Erythroblast (primary cell): ENCODE measurements at regions not wholly inside any gene's neighbourhood (a gene's known extent, or its start where the extent isn't known, plus 50 kb on each side); places are given as distances from the start of the nearest gene placed in this dataset.

Experiments used
- DNase-seq, 2 experiments: peaks; one replicate each; lab custom pipeline; 2025; lab: John Stamatoyannopoulos, UW
- GATA1 ChIP-seq: IDR thresholded peaks from 2 replicates; pipeline ENCODE4 v1.6.1; 2011; ENCODE audit warnings: low read depth, mild to moderate bottlenecking, control low read depth, low read length, moderate library complexity
- POLR2A ChIP-seq: IDR thresholded peaks from 2 replicates; pipeline ENCODE4 v1.6.1; 2011; ENCODE audit warnings: mild to moderate bottlenecking, low read length

GRCh38 chr2:128568106-128568505, 249.4 kb upstream of the HS6ST1 start:
- TF ChIP-seq GATA1 (no peak), POLR2A (no peak)
- no peak for DNase-seq

GRCh38 chr2:128573116-128573515, 254.4 kb upstream of the HS6ST1 start:
- DNase-seq = no peak
- TF ChIP-seq GATA1 (no peak), POLR2A (no peak)

GRCh38 chr2:128573531-128573930, 254.9 kb upstream of the HS6ST1 start:
- DNase-seq = no peak
- no peak for TF ChIP-seq POLR2A
- no peak for TF ChIP-seq GATA1

- no peak for DNase-seq
- TF ChIP-seq GATA1 (no peak), POLR2A (no peak)
Observed at GRCh38 chr2:128577141-128577930, 258.7 kb upstream of the HS6ST1 start.

- DNase-seq = no peak
- TF ChIP-seq POLR2A = no peak
- no peak for TF ChIP-seq GATA1
Observed at GRCh38 chr2:128578406-128579390, 260.0 kb upstream of the HS6ST1 start.

- no peak for DNase-seq
- TF ChIP-seq GATA1 (no peak), POLR2A (no peak)
Observed at GRCh38 chr2:128579825-128580224, 261.2 kb upstream of the HS6ST1 start.

- TF ChIP-seq POLR2A (no peak), GATA1 (no peak)
- no peak for DNase-seq
Observed at GRCh38 chr2:128580988-128581848, 262.6 kb upstream of the HS6ST1 start.

GRCh38 chr2:128581849-128582244, 263.2 kb upstream of the HS6ST1 start:
- DNase-seq = no peak
- no peak for TF ChIP-seq POLR2A
- TF ChIP-seq GATA1 = no peak

- DNase-seq = no peak
- TF ChIP-seq GATA1 = no peak
- no peak for TF ChIP-seq POLR2A
Observed at GRCh38 chr2:128584296-128584890, 265.7 kb upstream of the HS6ST1 start.

- DNase-seq = no peak
- TF ChIP-seq POLR2A (no peak), GATA1 (no peak)
Observed at GRCh38 chr2:128585706-128586105, 267.0 kb upstream of the HS6ST1 start.

- no peak for DNase-seq
- TF ChIP-seq GATA1 = no peak
- TF ChIP-seq POLR2A = no peak
Observed at GRCh38 chr2:128589681-128590080, 271.0 kb upstream of the HS6ST1 start.

GRCh38 chr2:128590309-128591021, 271.8 kb upstream of the HS6ST1 start:
- TF ChIP-seq GATA1 (no peak), POLR2A (no peak)
- no peak for DNase-seq
